KMS-11 (cell line): ENCODE measurements at regions not wholly inside any gene's neighbourhood (a gene's known extent, or its start where the extent isn't known, plus 50 kb on each side); places are given as distances from the start of the nearest gene placed in this dataset.

Experiments used
- H2AFZ ChIP-seq: fragments of 200-600 bp; sonication (generic); 2 replicates; pipeline ENCODE4 v1.6.1; 2016; ENCODE audit warnings: antibody characterized with exemption, mixed run types, low read depth
- H3K27ac ChIP-seq: fragments of 200-600 bp; sonication (generic); 2 replicates; pipeline ENCODE4 v1.6.1; 2016; ENCODE audit warnings: mild to moderate bottlenecking, mixed run types
- H3K27me3 ChIP-seq: fragments of 200-600 bp; sonication (generic); 2 replicates; pipeline ENCODE4 v1.6.1; 2017; ENCODE audit warnings: mild to moderate bottlenecking, low read depth, mixed run types, moderate library complexity; ENCODE audit not compliant: insufficient read depth
- H3K36me3 ChIP-seq: fragments of 200-600 bp; sonication (generic); 2 replicates; pipeline ENCODE4 v1.6.1; 2017; ENCODE audit warnings: mild to moderate bottlenecking, mixed run types; ENCODE audit not compliant: insufficient read depth
- H3K4me1 ChIP-seq: fragments of 200-600 bp; sonication (generic); 2 replicates; pipeline ENCODE4 v1.6.1; 2016; ENCODE audit warnings: mild to moderate bottlenecking, low read depth, mixed run types; ENCODE audit not compliant: poor library complexity, severe bottlenecking
- H3K4me2 ChIP-seq: fragments of 200-600 bp; sonication (generic); 2 replicates; pipeline ENCODE4 v1.7.0; 2016; ENCODE audit warnings: mild to moderate bottlenecking, mixed run types
- H3K4me3 ChIP-seq: fragments of 200-600 bp; sonication (generic); IDR thresholded peaks from 2 replicates; pipeline ENCODE4 v1.6.1; 2017; ENCODE audit warnings: low read depth, low read length, mixed read lengths; ENCODE audit not compliant: insufficient read depth
- H3K79me2 ChIP-seq: fragments of 200-600 bp; sonication (generic); 2 replicates; pipeline ENCODE4 v1.6.1; 2016; ENCODE audit warnings: low read depth, mixed run types; ENCODE audit not compliant: insufficient read depth
- H3K9ac ChIP-seq: fragments of 200-600 bp; sonication (generic); 2 replicates; pipeline ENCODE4 v1.6.1; 2016; ENCODE audit warnings: mild to moderate bottlenecking, mixed run types
- H4K20me1 ChIP-seq: fragments of 200-600 bp; sonication (generic); 2 replicates; pipeline ENCODE4 v1.6.1; 2016; ENCODE audit warnings: mild to moderate bottlenecking, mixed run types; ENCODE audit not compliant: insufficient read depth
- CTCF ChIP-seq: fragments of 200-600 bp; sonication (generic); conservative IDR thresholded peaks from 2 replicates; pipeline ENCODE4 v1.6.1; 2017; ENCODE audit warnings: low read depth, mild to moderate bottlenecking, antibody characterized with exemption, low read length, moderate library complexity, mixed read lengths

- H2AFZ ChIP-seq = no peak overlapping the region
- H4K20me1 ChIP-seq = no peaks in the 10 kb centered on the region
- H3K4me1 ChIP-seq = no peaks in the 10 kb centered on the region
- no peak overlapping the region for H3K27ac ChIP-seq
- no peak for TF ChIP-seq CTCF
- no peaks in the 10 kb centered on the region for H3K27me3 ChIP-seq
- H3K4me2 ChIP-seq = no peak overlapping the region
- H3K36me3 ChIP-seq = no peaks in the 10 kb centered on the region
- no peak overlapping the region for H3K9ac ChIP-seq
- H3K79me2 ChIP-seq = no peaks in the 10 kb centered on the region
- no peak overlapping the region for H3K4me3 ChIP-seq
These were observed 404.9 kb downstream of the NXPE2 start for GRCh38 chr11:115083144-115083806.

GRCh38 chr11:115084231-115084630 is 405.9 kb downstream of the NXPE2 start:
- Histone ChIP-seq H3K4me1 (no peaks in the 10 kb centered on the region), H3K4me2 (no peak overlapping the region), H2AFZ (no peak overlapping the region), H3K27ac (no peak overlapping the region), H3K4me3 (no peak overlapping the region), H4K20me1 (no peaks in the 10 kb centered on the region), H3K27me3 (no peaks in the 10 kb centered on the region), H3K36me3 (no peaks in the 10 kb centered on the region), H3K9ac (no peak overlapping the region), H3K79me2 (no peaks in the 10 kb centered on the region)
- TF ChIP-seq CTCF = no peak

- no peak for TF ChIP-seq CTCF
- H3K9ac ChIP-seq = no peak overlapping the region
- H3K4me2 ChIP-seq = no peak overlapping the region
- no peak overlapping the region for H3K4me3 ChIP-seq
- H2AFZ ChIP-seq = no peak overlapping the region
- H3K27ac ChIP-seq = no peak overlapping the region
- H3K36me3 ChIP-seq = no peaks in the 10 kb centered on the region
- H4K20me1 ChIP-seq = no peaks in the 10 kb centered on the region
- H3K79me2 ChIP-seq = no peaks in the 10 kb centered on the region
- H3K27me3 ChIP-seq = no peaks in the 10 kb centered on the region
- no peaks in the 10 kb centered on the region for H3K4me1 ChIP-seq
These were observed 407.3 kb downstream of the NXPE2 start for GRCh38 chr11:115085461-115086210.

- H3K4me1 ChIP-seq = no peaks in the 10 kb centered on the region
- no peak overlapping the region for H3K9ac ChIP-seq
- no peak overlapping the region for H3K4me3 ChIP-seq
- H3K79me2 ChIP-seq = no peaks in the 10 kb centered on the region
- H3K4me2 ChIP-seq = no peak overlapping the region
- no peak overlapping the region for H3K27ac ChIP-seq
- no peak overlapping the region for H2AFZ ChIP-seq
- no peaks in the 10 kb centered on the region for H3K27me3 ChIP-seq
- no peaks in the 10 kb centered on the region for H4K20me1 ChIP-seq
- H3K36me3 ChIP-seq = no peaks in the 10 kb centered on the region
- no peak for TF ChIP-seq CTCF
These were observed 409.5 kb downstream of the NXPE2 start for GRCh38 chr11:115087791-115088190.
